Skeletal muscle tissue (tissue), 3 donors: ENCODE measurements at regions not wholly inside any gene's neighbourhood (a gene's known extent, or its start where the extent isn't known, plus 50 kb on each side); places are given as distances from the start of the nearest gene placed in this dataset.

ENCODE experiments used
- H3K27ac ChIP-seq: one replicate; pipeline ENCODE4 v1.7.0; 2013; ENCODE audit warnings: mild to moderate bottlenecking, low read depth, low read length, inconsistent platforms
- H3K27me3 ChIP-seq, 3 donors: one replicate each; pipeline ENCODE4 v1.7.0; 2013; ENCODE audit warnings: low read length in 3 of 3; ENCODE audit not compliant: control insufficient read depth in 3 of 3, insufficient read depth in 3 of 3
- H3K36me3 ChIP-seq, 3 donors: one replicate each; pipeline ENCODE4 v1.7.0; 2013; ENCODE audit warnings: low read length in 3 of 3; ENCODE audit not compliant: control insufficient read depth in 3 of 3, insufficient read depth in 3 of 3
- H3K4me1 ChIP-seq, 3 donors: one replicate each; pipeline ENCODE4 v1.7.0; 2013; ENCODE audit warnings: low read length in 3 of 3, mild to moderate bottlenecking in 3 of 3; ENCODE audit not compliant: control insufficient read depth in 3 of 3, insufficient read depth in 3 of 3
- H3K4me3 ChIP-seq, 3 donors: one replicate each; pipeline ENCODE4 v1.7.0; 2013; ENCODE audit warnings: low read length in 3 of 3
- H3K9ac ChIP-seq, 3 donors: one replicate each; pipeline ENCODE4 v1.7.0; 2013; ENCODE audit warnings: low read length in 3 of 3, mild to moderate bottlenecking in 3 of 3, moderate library complexity in 2 of 3, low read depth in 1 of 3
- H3K9me3 ChIP-seq, 3 donors: one replicate each; pipeline ENCODE4 v1.7.0; 2013; ENCODE audit warnings: low read length in 3 of 3; ENCODE audit not compliant: control insufficient read depth in 3 of 3
- donor health status: Osteomylitis.

- no peak overlapping the region for H3K9ac ChIP-seq
- no peaks in the 10 kb centered on the region for H3K9me3 ChIP-seq
- H3K4me1 ChIP-seq, result no peaks in the 10 kb centered on the region
- no peaks in the 10 kb centered on the region for H3K27me3 ChIP-seq
- no peak overlapping the region for H3K27ac ChIP-seq
- no peaks in the 10 kb centered on the region for H3K36me3 ChIP-seq
- no peak overlapping the region for H3K4me3 ChIP-seq
Measured at GRCh38 chr6:145031962-145032361, 703.4 kb downstream of the EPM2A start.

GRCh38 chr6:145032562-145033145, 702.7 kb downstream of the EPM2A start:
- Histone ChIP-seq H3K9me3 (no peaks in the 10 kb centered on the region), H3K9ac (no peak overlapping the region), H3K4me3 (no peak overlapping the region), H3K27me3 (no peaks in the 10 kb centered on the region), H3K27ac (no peak overlapping the region), H3K4me1 (no peaks in the 10 kb centered on the region), H3K36me3 (no peaks in the 10 kb centered on the region)

- Histone ChIP-seq H3K27ac (no peak overlapping the region), H3K9ac (no peak overlapping the region), H3K9me3 (no peaks in the 10 kb centered on the region), H3K4me3 (no peak overlapping the region), H3K36me3 (no peaks in the 10 kb centered on the region), H3K27me3 (no peaks in the 10 kb centered on the region), H3K4me1 (no peaks in the 10 kb centered on the region)
Measured at GRCh38 chr6:145034664-145035063, 700.7 kb downstream of the EPM2A start.

GRCh38 chr6:145036236-145036635, 699.1 kb downstream of the EPM2A start:
- no peak overlapping the region for H3K27ac ChIP-seq
- H3K36me3 ChIP-seq, result no peaks in the 10 kb centered on the region
- no peak overlapping the region for H3K9ac ChIP-seq
- no peaks in the 10 kb centered on the region for H3K9me3 ChIP-seq
- H3K27me3 ChIP-seq, result no peaks in the 10 kb centered on the region
- no peak overlapping the region for H3K4me3 ChIP-seq
- H3K4me1 ChIP-seq, result no peaks in the 10 kb centered on the region

- Histone ChIP-seq H3K4me3 (no peak overlapping the region), H3K9me3 (no peaks in the 10 kb centered on the region), H3K36me3 (no peaks in the 10 kb centered on the region), H3K27me3 (no peaks in the 10 kb centered on the region), H3K27ac (no peak overlapping the region), H3K4me1 (no peaks in the 10 kb centered on the region), H3K9ac (no peak overlapping the region)
Measured at GRCh38 chr6:145036848-145037567, 698.3 kb downstream of the EPM2A start.

GRCh38 chr6:145042559-145042958, 692.8 kb downstream of the EPM2A start:
- Histone ChIP-seq H3K9me3 (no peaks in the 10 kb centered on the region), H3K27ac (no peak overlapping the region), H3K4me1 (peaks cover 3 to 12% (median 4%) of the 10 kb centered on the region in 3 donors), H3K9ac (no peak overlapping the region), H3K36me3 (no peaks in the 10 kb centered on the region), H3K27me3 (no peaks in the 10 kb centered on the region), H3K4me3 (no peak overlapping the region)

- peaks cover 3 to 12% (median 4%) of the 10 kb centered on the region in 3 donors for H3K4me1 ChIP-seq
- no peak overlapping the region for H3K4me3 ChIP-seq
- no peaks in the 10 kb centered on the region for H3K36me3 ChIP-seq
- H3K9ac ChIP-seq, result no peak overlapping the region
- no peaks in the 10 kb centered on the region for H3K27me3 ChIP-seq
- H3K27ac ChIP-seq, result no peak overlapping the region
- H3K9me3 ChIP-seq, result no peaks in the 10 kb centered on the region
Measured at GRCh38 chr6:145043926-145044500, 691.3 kb downstream of the EPM2A start.

GRCh38 chr6:145044641-145045246, 690.6 kb downstream of the EPM2A start:
- Histone ChIP-seq H3K4me1 (peaks cover 3 to 12% (median 4%) of the 10 kb centered on the region in 3 donors), H3K36me3 (no peaks in the 10 kb centered on the region), H3K9ac (no peak overlapping the region), H3K27me3 (no peaks in the 10 kb centered on the region), H3K4me3 (no peak overlapping the region), H3K27ac (no peak overlapping the region), H3K9me3 (no peaks in the 10 kb centered on the region)

- Histone ChIP-seq H3K4me3 (no peak overlapping the region), H3K9ac (no peak overlapping the region), H3K36me3 (no peaks in the 10 kb centered on the region), H3K9me3 (no peaks in the 10 kb centered on the region), H3K27ac (no peak overlapping the region), H3K27me3 (no peaks in the 10 kb centered on the region), H3K4me1 (peaks cover 3 to 12% (median 4%) of the 10 kb centered on the region in 3 donors)
Measured at GRCh38 chr6:145045582-145045981, 689.7 kb downstream of the EPM2A start.

- no peaks in the 10 kb centered on the region for H3K9me3 ChIP-seq
- no peak overlapping the region for H3K27ac ChIP-seq
- no peaks in the 10 kb centered on the region for H3K27me3 ChIP-seq
- no peak overlapping the region for H3K4me3 ChIP-seq
- H3K4me1 ChIP-seq, result peaks cover 3 to 12% (median 4%) of the 10 kb centered on the region in 3 donors
- H3K9ac ChIP-seq, result no peak overlapping the region
- H3K36me3 ChIP-seq, result no peaks in the 10 kb centered on the region
Measured at GRCh38 chr6:145047891-145048290, 687.4 kb downstream of the EPM2A start.
